ENCODE measurements at regions not wholly inside any gene's neighbourhood (a gene's known extent, or its start where the extent isn't known, plus 50 kb on each side); places are given as distances from the start of the nearest gene placed in this dataset.

GRCh38 chr2:8009010-8009597 lies 672.8 kb upstream of the ID2 start:
- no peaks in the 10 kb centered on the region for H3K27me3 ChIP-seq (ENCODE audit: insufficient read depth, low read length)
- no peak overlapping the region for H2AFZ ChIP-seq (ENCODE audit: low read depth, low read length)

DNA sequence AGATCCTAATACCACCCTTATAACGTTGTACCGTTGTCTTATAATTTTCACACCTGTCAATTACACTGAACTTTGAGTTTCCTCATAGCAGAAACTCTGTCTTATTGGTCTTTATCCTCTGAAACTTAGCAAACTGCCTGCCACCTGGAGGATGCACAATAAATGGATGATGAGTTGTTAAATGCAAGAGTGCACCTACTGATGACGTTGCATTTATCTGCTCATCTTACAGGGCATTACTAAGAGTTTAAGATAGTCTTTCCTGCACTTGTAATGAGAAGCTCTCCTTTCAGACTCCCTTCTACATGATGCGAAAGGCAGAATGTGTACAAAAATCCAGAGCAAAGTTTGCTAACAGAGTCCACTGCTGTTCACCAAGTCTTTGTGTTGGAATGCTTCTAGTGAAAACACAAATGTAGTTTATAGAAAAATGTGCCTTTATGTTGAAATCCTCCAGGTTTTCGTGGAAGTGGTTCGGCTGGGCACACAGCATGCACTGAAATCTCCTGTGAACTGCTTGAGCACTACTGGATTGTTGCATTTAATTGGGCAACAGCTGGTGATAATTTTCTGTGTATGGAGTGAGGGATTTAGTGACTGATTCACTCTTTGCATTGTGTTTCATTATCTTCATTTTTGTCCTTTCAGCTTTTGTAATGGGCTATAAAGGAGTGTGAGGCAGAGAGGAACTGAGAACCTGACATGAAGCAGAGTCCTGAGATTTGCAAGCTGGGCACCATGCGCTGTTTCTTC lies 665.8 kb upstream of the ID2 start:
- H3K4me3 ChIP-seq (ENCODE audit: low read length), result no peak overlapping the region
- H2AFZ ChIP-seq (ENCODE audit: low read depth, low read length), result no peak overlapping the region
- H3K27me3 ChIP-seq (ENCODE audit: insufficient read depth, low read length), result no peaks in the 10 kb centered on the region
- no peaks in the 10 kb centered on the region for H3K36me3 ChIP-seq (ENCODE audit: insufficient read depth, low read length)
- no peaks in the 10 kb centered on the region for H3K9me3 ChIP-seq (ENCODE audit: low read length)
- H3K4me1 ChIP-seq (ENCODE audit: insufficient read depth, low read length), result no peaks in the 10 kb centered on the region

More at GRCh38 chr2:8009010-8009597, 672.8 kb upstream of the ID2 start:
- Histone ChIP-seq H3K36me3 (ENCODE audit: insufficient read depth, low read length) (no peaks in the 10 kb centered on the region), H3K4me3 (ENCODE audit: low read length) (no peak overlapping the region), H3K4me1 (ENCODE audit: insufficient read depth, low read length) (no peaks in the 10 kb centered on the region), H3K9me3 (ENCODE audit: low read length) (no peaks in the 10 kb centered on the region)

DNA sequence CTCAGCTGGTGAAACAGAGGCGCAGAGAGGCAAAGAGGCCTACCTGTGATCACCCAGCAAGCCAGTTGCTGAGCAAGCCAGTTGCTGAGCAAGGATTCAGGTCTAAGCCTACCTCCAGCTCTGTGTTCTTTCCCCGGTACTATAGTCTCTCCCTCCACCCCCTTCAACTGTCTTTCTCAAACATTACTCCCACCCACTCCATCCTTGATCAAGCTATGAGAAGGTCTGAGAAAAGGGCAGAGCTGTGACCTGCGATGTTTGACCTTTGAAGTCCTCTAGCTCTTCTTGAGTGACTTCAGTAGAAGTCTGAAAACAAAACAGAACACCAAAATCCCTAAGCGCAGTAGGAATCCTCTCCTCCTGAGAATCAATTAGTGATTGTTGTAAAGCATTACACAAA lies 665.2 kb upstream of the ID2 start:
- H3K36me3 ChIP-seq (ENCODE audit: insufficient read depth, low read length), result no peaks in the 10 kb centered on the region

DNA sequence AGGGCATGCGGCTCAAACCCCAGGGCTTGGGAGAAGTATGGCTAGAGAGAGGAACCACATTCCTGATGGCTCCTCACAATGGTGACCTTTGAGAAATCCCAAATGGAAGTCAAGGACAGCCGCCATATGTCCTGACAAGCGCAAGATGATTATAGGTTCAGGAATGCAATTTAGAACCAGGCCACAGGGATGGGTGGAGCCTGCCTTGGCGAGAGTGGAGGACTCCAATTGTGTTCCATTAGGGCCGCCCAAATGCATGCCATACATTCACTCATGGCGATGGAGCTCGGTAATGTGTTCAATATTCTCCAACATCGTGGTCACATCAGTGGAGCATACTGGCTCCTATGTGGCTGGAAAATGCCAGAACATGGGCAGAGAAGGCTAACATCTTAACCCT lies 662.9 kb upstream of the ID2 start:
- H3K9me3 ChIP-seq (ENCODE audit: low read length), result no peaks in the 10 kb centered on the region
- H2AFZ ChIP-seq (ENCODE audit: low read depth, low read length), result no peak overlapping the region
- no peaks in the 10 kb centered on the region for H3K4me1 ChIP-seq (ENCODE audit: insufficient read depth, low read length)
- no peak overlapping the region for H3K4me3 ChIP-seq (ENCODE audit: low read length)
- H3K36me3 ChIP-seq (ENCODE audit: insufficient read depth, low read length), result no peaks in the 10 kb centered on the region
- H3K27me3 ChIP-seq (ENCODE audit: insufficient read depth, low read length), result no peaks in the 10 kb centered on the region

More for the DNA sequence above, 665.2 kb upstream of the ID2 start:
- Histone ChIP-seq H3K4me1 (ENCODE audit: insufficient read depth, low read length) (no peaks in the 10 kb centered on the region), H3K27me3 (ENCODE audit: insufficient read depth, low read length) (no peaks in the 10 kb centered on the region), H3K9me3 (ENCODE audit: low read length) (no peaks in the 10 kb centered on the region), H2AFZ (ENCODE audit: low read depth, low read length) (no peak overlapping the region), H3K4me3 (ENCODE audit: low read length) (no peak overlapping the region)

- Histone ChIP-seq H3K4me3 (ENCODE audit: low read length) (no peak overlapping the region), H2AFZ (ENCODE audit: low read depth, low read length) (no peak overlapping the region), H3K36me3 (ENCODE audit: insufficient read depth, low read length) (no peaks in the 10 kb centered on the region), H3K9me3 (ENCODE audit: low read length) (no peaks in the 10 kb centered on the region), H3K4me1 (ENCODE audit: insufficient read depth, low read length) (no peaks in the 10 kb centered on the region), H3K27me3 (ENCODE audit: insufficient read depth, low read length) (no peaks in the 10 kb centered on the region)
Observed at GRCh38 chr2:8019934-8020333, 661.9 kb upstream of the ID2 start.

DNA sequence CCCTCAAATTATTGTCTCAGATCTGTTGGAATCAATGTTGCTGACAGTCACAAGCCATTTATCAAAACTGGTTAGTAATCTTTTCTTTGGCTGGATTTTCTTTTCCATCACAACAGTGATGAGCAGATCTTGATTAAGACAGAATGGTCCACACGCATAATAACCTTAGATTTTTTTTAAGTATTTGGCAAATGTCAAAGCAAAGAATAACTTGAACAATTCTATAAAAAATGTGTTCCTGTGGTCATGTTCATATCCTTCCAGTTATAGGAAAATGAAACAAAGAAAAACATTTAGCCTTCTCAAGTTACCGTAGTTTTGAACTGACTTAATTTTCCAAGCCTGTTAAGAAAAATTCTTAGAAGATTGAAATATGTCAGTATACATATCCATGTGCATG lies 659.9 kb upstream of the ID2 start:
- Histone ChIP-seq H3K9me3 (ENCODE audit: low read length) (no peaks in the 10 kb centered on the region), H3K4me1 (ENCODE audit: insufficient read depth, low read length) (no peaks in the 10 kb centered on the region), H3K36me3 (ENCODE audit: insufficient read depth, low read length) (no peaks in the 10 kb centered on the region), H2AFZ (ENCODE audit: low read depth, low read length) (no peak overlapping the region), H3K4me3 (ENCODE audit: low read length) (no peak overlapping the region), H3K27me3 (ENCODE audit: insufficient read depth, low read length) (no peaks in the 10 kb centered on the region)

DNA sequence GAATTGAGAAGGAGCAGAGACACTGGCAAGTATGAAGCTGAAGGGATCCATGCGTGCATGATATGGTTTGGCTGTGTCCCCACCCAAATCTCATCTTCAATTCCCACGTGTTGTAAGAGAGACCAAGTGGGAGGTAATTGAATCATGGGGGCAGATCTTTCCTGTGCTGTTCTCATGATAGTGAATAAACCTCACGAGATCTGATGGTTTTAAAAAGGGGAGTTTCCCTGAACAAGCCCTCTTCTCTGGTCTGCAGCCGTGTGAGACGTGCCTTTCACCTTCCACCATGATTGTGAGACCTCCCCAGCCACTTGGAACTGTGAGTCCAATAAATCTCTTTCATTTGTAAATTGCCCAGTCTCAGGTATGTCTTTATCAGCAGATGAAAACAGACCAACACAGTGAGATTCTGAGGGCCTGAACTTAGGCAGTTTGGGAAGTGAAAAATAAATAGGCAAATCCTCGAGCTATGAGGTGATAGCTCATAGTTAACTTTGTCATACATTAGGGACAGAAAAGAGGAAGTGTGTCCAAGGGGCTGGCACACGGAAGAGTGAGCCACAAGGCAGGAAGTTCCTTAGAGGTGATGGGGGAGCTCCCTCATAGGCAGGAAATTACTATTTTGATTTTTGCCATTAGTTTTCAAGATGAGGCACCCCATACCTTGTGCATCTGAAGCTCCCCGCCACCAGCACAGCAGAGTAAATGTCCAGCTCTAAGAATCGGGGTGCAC lies 658.8 kb upstream of the ID2 start:
- no peaks in the 10 kb centered on the region for H3K27me3 ChIP-seq (ENCODE audit: insufficient read depth, low read length)
- H2AFZ ChIP-seq (ENCODE audit: low read depth, low read length), result no peak overlapping the region
- no peaks in the 10 kb centered on the region for H3K9me3 ChIP-seq (ENCODE audit: low read length)
- H3K4me1 ChIP-seq (ENCODE audit: insufficient read depth, low read length), result no peaks in the 10 kb centered on the region
- H3K4me3 ChIP-seq (ENCODE audit: low read length), result no peak overlapping the region
- H3K36me3 ChIP-seq (ENCODE audit: insufficient read depth, low read length), result no peaks in the 10 kb centered on the region

- no peak overlapping the region for H2AFZ ChIP-seq (ENCODE audit: low read depth, low read length)
- no peaks in the 10 kb centered on the region for H3K27me3 ChIP-seq (ENCODE audit: insufficient read depth, low read length)
- H3K4me1 ChIP-seq (ENCODE audit: insufficient read depth, low read length), result no peaks in the 10 kb centered on the region
- H3K4me3 ChIP-seq (ENCODE audit: low read length), result no peak overlapping the region
- H3K36me3 ChIP-seq (ENCODE audit: insufficient read depth, low read length), result no peaks in the 10 kb centered on the region
- no peaks in the 10 kb centered on the region for H3K9me3 ChIP-seq (ENCODE audit: low read length)
Observed at GRCh38 chr2:8024506-8024905, 657.4 kb upstream of the ID2 start.

GRCh38 chr2:8026381-8026780 lies 655.5 kb upstream of the ID2 start:
- no peak overlapping the region for H2AFZ ChIP-seq (ENCODE audit: low read depth, low read length)
- no peak overlapping the region for H3K4me3 ChIP-seq (ENCODE audit: low read length)
- no peaks in the 10 kb centered on the region for H3K9me3 ChIP-seq (ENCODE audit: low read length)
- no peaks in the 10 kb centered on the region for H3K36me3 ChIP-seq (ENCODE audit: insufficient read depth, low read length)
- H3K4me1 ChIP-seq (ENCODE audit: insufficient read depth, low read length), result no peaks in the 10 kb centered on the region
- no peaks in the 10 kb centered on the region for H3K27me3 ChIP-seq (ENCODE audit: insufficient read depth, low read length)

GRCh38 chr2:8027387-8027786 lies 654.5 kb upstream of the ID2 start:
- no peaks in the 10 kb centered on the region for H3K36me3 ChIP-seq (ENCODE audit: insufficient read depth, low read length)
- H3K9me3 ChIP-seq (ENCODE audit: low read length), result no peaks in the 10 kb centered on the region
- H3K27me3 ChIP-seq (ENCODE audit: insufficient read depth, low read length), result no peaks in the 10 kb centered on the region
- H3K4me1 ChIP-seq (ENCODE audit: insufficient read depth, low read length), result no peaks in the 10 kb centered on the region
- no peak overlapping the region for H2AFZ ChIP-seq (ENCODE audit: low read depth, low read length)
- H3K4me3 ChIP-seq (ENCODE audit: low read length), result no peak overlapping the region

DNA sequence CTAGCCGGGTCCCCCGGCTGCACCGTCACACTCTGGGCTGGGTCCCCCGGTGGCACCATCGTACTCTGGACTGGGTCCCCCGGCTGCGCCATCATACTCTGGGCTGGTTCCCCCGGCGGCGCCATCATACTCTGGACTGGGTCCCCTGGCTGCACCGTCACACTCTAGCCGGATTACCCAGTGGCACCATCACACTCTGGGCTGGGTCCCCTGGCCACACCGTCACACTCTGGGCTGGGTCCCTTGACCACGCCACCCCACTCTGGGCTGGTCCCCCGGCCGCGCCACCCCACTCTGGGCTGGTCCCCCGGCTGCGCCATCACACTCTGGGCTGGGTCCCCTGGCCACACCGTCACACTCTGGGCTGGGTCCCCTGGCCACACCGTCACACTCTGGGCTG lies 653.8 kb upstream of the ID2 start:
- Histone ChIP-seq H3K9me3 (ENCODE audit: low read length) (no peaks in the 10 kb centered on the region), H3K4me1 (ENCODE audit: insufficient read depth, low read length) (no peaks in the 10 kb centered on the region), H2AFZ (ENCODE audit: low read depth, low read length) (no peak overlapping the region), H3K4me3 (ENCODE audit: low read length) (no peak overlapping the region), H3K27me3 (ENCODE audit: insufficient read depth, low read length) (no peaks in the 10 kb centered on the region), H3K36me3 (ENCODE audit: insufficient read depth, low read length) (no peaks in the 10 kb centered on the region)

- Histone ChIP-seq H3K9me3 (ENCODE audit: low read length) (no peaks in the 10 kb centered on the region), H3K4me1 (ENCODE audit: insufficient read depth, low read length) (no peaks in the 10 kb centered on the region), H2AFZ (ENCODE audit: low read depth, low read length) (no peak overlapping the region), H3K4me3 (ENCODE audit: low read length) (no peak overlapping the region), H3K36me3 (ENCODE audit: insufficient read depth, low read length) (no peaks in the 10 kb centered on the region), H3K27me3 (ENCODE audit: insufficient read depth, low read length) (no peaks in the 10 kb centered on the region)
Observed at GRCh38 chr2:8028436-8028835, 653.4 kb upstream of the ID2 start.

DNA sequence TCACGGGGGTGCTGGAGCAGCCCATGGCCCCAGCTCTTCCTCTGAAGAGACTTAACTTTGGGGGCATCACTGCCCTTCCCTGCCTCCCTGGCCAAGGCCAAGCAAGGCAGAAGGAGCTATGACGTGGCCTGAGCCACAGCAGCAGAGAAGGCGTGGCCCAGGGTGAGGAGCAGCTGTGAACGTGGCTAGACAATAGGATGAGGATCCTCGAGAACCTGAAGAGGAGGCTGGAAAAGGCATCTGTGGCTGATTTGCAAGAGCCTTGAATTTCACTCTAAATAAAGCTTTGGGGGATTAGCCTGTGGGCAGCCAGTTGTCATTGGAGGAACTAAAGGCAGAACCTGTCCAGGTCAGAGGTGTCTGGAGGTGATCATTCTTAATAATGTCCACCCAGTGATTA lies 652.9 kb upstream of the ID2 start:
- H3K36me3 ChIP-seq (ENCODE audit: insufficient read depth, low read length), result no peaks in the 10 kb centered on the region
- H3K4me1 ChIP-seq (ENCODE audit: insufficient read depth, low read length), result peaks cover 2% of the 10 kb centered on the region
- H3K27me3 ChIP-seq (ENCODE audit: insufficient read depth, low read length), result no peaks in the 10 kb centered on the region
- no peak overlapping the region for H2AFZ ChIP-seq (ENCODE audit: low read depth, low read length)
- H3K4me3 ChIP-seq (ENCODE audit: low read length), result no peak overlapping the region
- no peaks in the 10 kb centered on the region for H3K9me3 ChIP-seq (ENCODE audit: low read length)

All from neuron (in vitro differentiated cells).